GM10266 (cell line): ENCODE measurements at regions not wholly inside any gene's neighbourhood (a gene's known extent, or its start where the extent isn't known, plus 50 kb on each side); places are given as distances from the start of the nearest gene placed in this dataset.

ENCODE experiments used
- DNase-seq: peaks from one replicate; pipeline ENCODE4 v3.0.0; 2012; ENCODE audit errors: extremely low spot score
- CTCF ChIP-seq: IDR thresholded peaks from 2 replicates; pipeline ENCODE4 v1.5.1; 2012; ENCODE audit warnings: mild to moderate bottlenecking, low read depth; ENCODE audit not compliant: control insufficient read depth, insufficient read depth; ENCODE audit errors: missing control alignments

- DNase-seq = no peak
- no peak for TF ChIP-seq CTCF
Observed at GRCh38 chr9:100933656-100934055, 94.9 kb upstream of the PLPPR1 start.

GRCh38 chr9:100937382-100937781, 91.1 kb upstream of the PLPPR1 start:
- no peak for DNase-seq
- TF ChIP-seq CTCF = no peak

- DNase-seq = no peak
- TF ChIP-seq CTCF = no peak
Observed at GRCh38 chr9:100938507-100938906, 90.0 kb upstream of the PLPPR1 start.

- DNase-seq = no peak
- no peak for TF ChIP-seq CTCF
Observed at GRCh38 chr9:100939636-100940035, 88.9 kb upstream of the PLPPR1 start.

- DNase-seq = no peak
Observed at GRCh38 chr9:100959226-100959625, 69.3 kb upstream of the PLPPR1 start.

More at GRCh38 chr9:100959226-100959625, 69.3 kb upstream of the PLPPR1 start:
- no peak for TF ChIP-seq CTCF
